ENCODE measurements at regions not wholly inside any gene's neighbourhood (a gene's known extent, or its start where the extent isn't known, plus 50 kb on each side); places are given as distances from the start of the nearest gene placed in this dataset.

GRCh38 chrX:95383778-95384177 lies 1300.9 kb upstream of the DIAPH2 start:
- no peak overlapping the region for H3K4me3 ChIP-seq (ENCODE audit: low read depth, low read length)
- DNase-seq (ENCODE audit: low read depth): no peak
- TF ChIP-seq CTCF (IDR thresholded peaks at IDR 0.05; ENCODE audit: low read depth, low read length): no peak
- TF ChIP-seq MYC (IDR thresholded peaks at IDR 0.05; ENCODE audit: low read depth, low read length): no peak
- no peak for TF ChIP-seq POLR2A (IDR thresholded peaks at IDR 0.05; ENCODE audit: extremely low read depth, insufficient read length)
- no peak for TF ChIP-seq MAX (IDR thresholded peaks at IDR 0.05; ENCODE audit: low read depth, low read length)

- no peak for DNase-seq (ENCODE audit: low read depth)
- no peak overlapping the region for H3K4me3 ChIP-seq (ENCODE audit: low read depth, low read length)
- TF ChIP-seq POLR2A (IDR thresholded peaks at IDR 0.05; ENCODE audit: extremely low read depth, insufficient read length) (no peak), CTCF (IDR thresholded peaks at IDR 0.05; ENCODE audit: low read depth, low read length) (no peak), MAX (IDR thresholded peaks at IDR 0.05; ENCODE audit: low read depth, low read length) (no peak), MYC (IDR thresholded peaks at IDR 0.05; ENCODE audit: low read depth, low read length) (no peak)
Measured at GRCh38 chrX:95427389-95427788, 1257.3 kb upstream of the DIAPH2 start.

GRCh38 chrX:95435198-95435597 lies 1249.4 kb upstream of the DIAPH2 start:
- H3K4me3 ChIP-seq (ENCODE audit: low read depth, low read length): no peak overlapping the region
- no peak for DNase-seq (ENCODE audit: low read depth)
- no peak for TF ChIP-seq MAX (IDR thresholded peaks at IDR 0.05; ENCODE audit: low read depth, low read length)
- TF ChIP-seq MYC (IDR thresholded peaks at IDR 0.05; ENCODE audit: low read depth, low read length): no peak
- no peak for TF ChIP-seq POLR2A (IDR thresholded peaks at IDR 0.05; ENCODE audit: extremely low read depth, insufficient read length)
- TF ChIP-seq CTCF (IDR thresholded peaks at IDR 0.05; ENCODE audit: low read depth, low read length): no peak

GRCh38 chrX:95441836-95442235 lies 1242.8 kb upstream of the DIAPH2 start:
- DNase-seq (ENCODE audit: low read depth): no peak
- TF ChIP-seq CTCF (IDR thresholded peaks at IDR 0.05; ENCODE audit: low read depth, low read length): no peak
- no peak for TF ChIP-seq MYC (IDR thresholded peaks at IDR 0.05; ENCODE audit: low read depth, low read length)
- TF ChIP-seq MAX (IDR thresholded peaks at IDR 0.05; ENCODE audit: low read depth, low read length): no peak
- TF ChIP-seq POLR2A (IDR thresholded peaks at IDR 0.05; ENCODE audit: extremely low read depth, insufficient read length): no peak
- H3K4me3 ChIP-seq (ENCODE audit: low read depth, low read length): no peak overlapping the region

GRCh38 chrX:95484781-95485180 lies 1199.9 kb upstream of the DIAPH2 start:
- DNase-seq (ENCODE audit: low read depth): no peak
- TF ChIP-seq MYC (IDR thresholded peaks at IDR 0.05; ENCODE audit: low read depth, low read length) (no peak), CTCF (IDR thresholded peaks at IDR 0.05; ENCODE audit: low read depth, low read length) (no peak), POLR2A (IDR thresholded peaks at IDR 0.05; ENCODE audit: extremely low read depth, insufficient read length) (no peak), MAX (IDR thresholded peaks at IDR 0.05; ENCODE audit: low read depth, low read length) (no peak)
- H3K4me3 ChIP-seq (ENCODE audit: low read depth, low read length): no peak overlapping the region

GRCh38 chrX:95505721-95506120 lies 1178.9 kb upstream of the DIAPH2 start:
- no peak for DNase-seq (ENCODE audit: low read depth)
- TF ChIP-seq CTCF (IDR thresholded peaks at IDR 0.05; ENCODE audit: low read depth, low read length) (no peak), MYC (IDR thresholded peaks at IDR 0.05; ENCODE audit: low read depth, low read length) (no peak), POLR2A (IDR thresholded peaks at IDR 0.05; ENCODE audit: extremely low read depth, insufficient read length) (no peak)
- no peak overlapping the region for H3K4me3 ChIP-seq (ENCODE audit: low read depth, low read length)

Measured in NB4 (cell line).